ENCODE measurements at regions not wholly inside any gene's neighbourhood (a gene's known extent, or its start where the extent isn't known, plus 50 kb on each side); places are given as distances from the start of the nearest gene placed in this dataset.
"Not testable (repeated sequence)": the region's sequence is repeated elsewhere in the genome, so short reads cannot be mapped to it uniquely, and the experiment has no call there.

DNA sequence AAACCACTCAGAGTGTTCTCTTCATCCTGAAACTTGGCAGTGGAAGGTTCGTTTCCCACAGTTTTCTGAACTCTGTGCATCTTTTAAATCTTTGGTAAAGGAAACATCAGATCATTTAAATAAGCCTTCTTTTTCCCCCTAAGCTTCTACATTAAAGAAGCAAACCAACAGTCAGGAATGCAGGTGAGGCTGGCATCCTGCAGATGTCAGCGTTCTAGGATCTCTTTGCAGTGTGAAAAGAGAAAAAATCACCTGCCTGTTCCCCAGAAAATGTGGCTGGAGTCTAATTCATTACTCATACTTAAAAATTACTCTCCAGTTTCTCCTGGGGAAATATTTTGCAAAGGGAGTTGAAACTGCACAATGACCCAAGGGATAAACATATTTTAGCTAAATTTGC is 64.5 kb upstream of the ZCCHC2 start:
- DNase-seq (ENCODE audit: low read depth): no peak
- TF ChIP-seq, protein P1, sequence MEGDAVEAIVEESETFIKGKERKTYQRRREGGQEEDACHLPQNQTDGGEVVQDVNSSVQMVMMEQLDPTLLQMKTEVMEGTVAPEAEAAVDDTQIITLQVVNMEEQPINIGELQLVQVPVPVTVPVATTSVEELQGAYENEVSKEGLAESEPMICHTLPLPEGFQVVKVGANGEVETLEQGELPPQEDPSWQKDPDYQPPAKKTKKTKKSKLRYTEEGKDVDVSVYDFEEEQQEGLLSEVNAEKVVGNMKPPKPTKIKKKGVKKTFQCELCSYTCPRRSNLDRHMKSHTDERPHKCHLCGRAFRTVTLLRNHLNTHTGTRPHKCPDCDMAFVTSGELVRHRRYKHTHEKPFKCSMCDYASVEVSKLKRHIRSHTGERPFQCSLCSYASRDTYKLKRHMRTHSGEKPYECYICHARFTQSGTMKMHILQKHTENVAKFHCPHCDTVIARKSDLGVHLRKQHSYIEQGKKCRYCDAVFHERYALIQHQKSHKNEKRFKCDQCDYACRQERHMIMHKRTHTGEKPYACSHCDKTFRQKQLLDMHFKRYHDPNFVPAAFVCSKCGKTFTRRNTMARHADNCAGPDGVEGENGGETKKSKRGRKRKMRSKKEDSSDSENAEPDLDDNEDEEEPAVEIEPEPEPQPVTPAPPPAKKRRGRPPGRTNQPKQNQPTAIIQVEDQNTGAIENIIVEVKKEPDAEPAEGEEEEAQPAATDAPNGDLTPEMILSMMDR (IDR thresholded peaks at IDR 0.05; ENCODE audit: insufficient read depth, low read depth, low read length, missing control alignments): no peak
- no peak overlapping the region for H3K4me3 ChIP-seq (ENCODE audit: low read depth, low read length)

DNA sequence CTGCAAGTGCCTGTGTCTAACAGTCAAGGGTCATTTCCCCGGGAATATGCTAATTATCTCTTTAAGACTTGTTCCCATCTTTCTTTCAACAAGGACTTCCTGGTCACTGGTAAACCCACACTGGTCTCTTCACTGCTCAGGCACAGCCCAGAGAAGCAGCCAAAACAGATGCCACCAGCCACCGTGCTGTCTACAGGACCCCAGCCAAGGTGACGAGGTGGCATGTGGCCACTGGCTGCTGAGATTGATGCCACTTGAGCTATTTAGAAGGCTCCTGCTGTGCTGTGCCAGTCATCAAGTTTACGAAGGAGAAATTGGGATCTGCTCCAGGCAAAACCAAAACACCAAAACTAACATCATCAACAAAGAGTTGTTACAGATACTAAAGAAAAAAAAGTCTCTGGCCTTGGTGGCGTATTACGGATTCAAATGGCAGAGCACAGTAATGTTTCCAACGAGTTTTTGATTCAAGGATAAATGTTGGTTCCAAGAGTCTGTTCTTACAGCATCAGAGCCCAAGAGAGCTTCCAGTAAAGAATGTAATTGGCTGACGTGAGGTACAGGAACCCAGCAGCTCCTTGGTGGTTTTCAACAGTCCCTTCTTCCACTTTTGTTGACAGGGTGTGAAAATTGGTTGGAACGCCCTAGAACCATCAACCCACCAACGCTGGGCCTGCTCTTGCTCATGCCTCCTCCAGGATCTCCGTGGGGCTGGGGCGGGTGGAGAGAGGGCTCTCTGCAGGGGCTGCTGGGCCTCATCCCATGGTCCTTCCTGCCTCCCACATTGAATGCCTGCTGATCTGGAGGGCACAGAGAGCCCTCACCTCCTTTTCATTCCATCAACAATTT is 63.7 kb upstream of the ZCCHC2 start:
- H3K4me3 ChIP-seq (ENCODE audit: low read depth, low read length): no peak overlapping the region
- TF ChIP-seq, protein P1 (IDR thresholded peaks at IDR 0.05; ENCODE audit: insufficient read depth, low read depth, low read length, missing control alignments): no peak
- no peak for DNase-seq (ENCODE audit: low read depth)

GRCh38 chr18:62460851-62461300 is 61.9 kb upstream of the ZCCHC2 start:
- no peak overlapping the region for H3K4me3 ChIP-seq (ENCODE audit: low read depth, low read length)
- DNase-seq (ENCODE audit: low read depth): no peak
- TF ChIP-seq, protein P1 (IDR thresholded peaks at IDR 0.05; ENCODE audit: insufficient read depth, low read depth, low read length, missing control alignments): no peak

GRCh38 chr18:62461591-62461990 is 61.2 kb upstream of the ZCCHC2 start:
- H3K4me3 ChIP-seq (ENCODE audit: low read depth, low read length): no peak overlapping the region
- TF ChIP-seq, protein P1 (IDR thresholded peaks at IDR 0.05; ENCODE audit: insufficient read depth, low read depth, low read length, missing control alignments): no peak
- DNase-seq (ENCODE audit: low read depth): no peak

DNA sequence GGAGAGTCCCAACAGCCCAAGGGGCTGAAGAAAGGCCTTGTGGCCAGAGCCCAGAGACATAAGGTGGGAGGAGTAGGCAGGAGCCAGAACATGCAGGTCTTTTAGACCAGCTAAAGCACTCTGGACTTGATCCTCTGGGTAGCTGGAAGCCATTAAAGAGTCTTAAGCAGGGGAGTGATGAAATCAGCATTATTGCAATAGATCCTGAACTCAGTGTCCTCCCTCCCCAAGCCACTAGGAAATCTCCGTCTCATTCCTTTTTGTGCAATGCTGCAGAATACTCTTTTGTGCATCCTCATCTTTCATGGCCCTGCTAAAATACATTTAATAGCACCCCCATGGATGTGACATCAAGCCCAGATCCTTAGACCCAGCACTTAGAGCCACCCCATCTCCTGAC is 58.6 kb upstream of the ZCCHC2 start:
- H3K4me3 ChIP-seq (ENCODE audit: low read depth, low read length): no peak overlapping the region
- DNase-seq (ENCODE audit: low read depth): no peak
- TF ChIP-seq, protein P1 (IDR thresholded peaks at IDR 0.05; ENCODE audit: insufficient read depth, low read depth, low read length, missing control alignments): no peak

GRCh38 chr18:62469131-62469530 is 53.7 kb upstream of the ZCCHC2 start:
- DNase-seq (ENCODE audit: low read depth); H3K4me3 ChIP-seq (ENCODE audit: low read depth, low read length): not testable (repeated sequence)
